ENCODE measurements at regions not wholly inside any gene's neighbourhood (a gene's known extent, or its start where the extent isn't known, plus 50 kb on each side); places are given as distances from the start of the nearest gene placed in this dataset.

GRCh38 chr13:105177265-105177900 lies 1358.1 kb downstream of the EFNB2 start:
- DNase-seq (no peak), ATAC-seq (no peak)
- H3K9me3 ChIP-seq (ENCODE audit: low read length) = no peaks in the 10 kb centered on the region
- H3K4me1 ChIP-seq (ENCODE audit: insufficient read depth, low read length) = no peaks in the 10 kb centered on the region
- POLR2A ChIA-PET (ENCODE audit: unreplicated experiment) = no interaction called here
- no peaks in the 10 kb centered on the region for H3K36me3 ChIP-seq (ENCODE audit: low read depth, low read length)
- TF ChIP-seq EZH2 (IDR thresholded peaks at IDR 0.05; ENCODE audit: low read length, unreplicated experiment) (no peak), EZH2phosphoT487 (IDR thresholded peaks at IDR 0.05; ENCODE audit: borderline replicate concordance, low read length) (no peak), CTCF (conservative IDR thresholded peaks at IDR 0.05; ENCODE audit: low read depth, low read length) (no peak)
- CTCF ChIA-PET = no interaction called here
- no peaks in the 10 kb centered on the region for H3K79me2 ChIP-seq (ENCODE audit: low read length)
- no TSS peak for BruUV-seq (replicated peaks)
- H3K4me2 ChIP-seq (ENCODE audit: low read length) = no peak overlapping the region
- no peaks in the 10 kb centered on the region for H3K27me3 ChIP-seq (ENCODE audit: low read length)
- intact Hi-C loops (cut with micrococcal nuclease) = no loop called here
- H2AFZ ChIP-seq (ENCODE audit: low read length) = no peak overlapping the region
- H4K20me1 ChIP-seq (ENCODE audit: low read length) = no peaks in the 10 kb centered on the region
- H3K9ac ChIP-seq (ENCODE audit: low read length) = no peak overlapping the region
- H3K27ac ChIP-seq (ENCODE audit: low read length) = no peak overlapping the region
- H3K9me2 ChIP-seq (replicated peaks; ENCODE audit: low read length) = no peaks in the 10 kb centered on the region
- no peak overlapping the region for H3K4me3 ChIP-seq (ENCODE audit: low read length)
- no peaks in the 10 kb centered on the region for H3F3A ChIP-seq (ENCODE audit: low read length, unreplicated experiment)

GRCh38 chr13:105170438-105170837 lies 1365.0 kb downstream of the EFNB2 start:
- intact Hi-C loops (cut with micrococcal nuclease) = no loop called here

More at GRCh38 chr13:105170438-105170837, 1365.0 kb downstream of the EFNB2 start:
- Histone ChIP-seq H3K9ac (ENCODE audit: low read length) (no peak overlapping the region), H2AFZ (ENCODE audit: low read length) (no peak overlapping the region), H4K20me1 (ENCODE audit: low read length) (no peaks in the 10 kb centered on the region), H3K27ac (ENCODE audit: low read length) (no peak overlapping the region), H3K4me2 (ENCODE audit: low read length) (no peak overlapping the region), H3K9me2 (replicated peaks; ENCODE audit: low read length) (no peaks in the 10 kb centered on the region), H3K27me3 (ENCODE audit: low read length) (no peaks in the 10 kb centered on the region), H3K36me3 (ENCODE audit: low read depth, low read length) (no peaks in the 10 kb centered on the region), H3F3A (ENCODE audit: low read length, unreplicated experiment) (no peaks in the 10 kb centered on the region), H3K79me2 (ENCODE audit: low read length) (no peaks in the 10 kb centered on the region), H3K4me1 (ENCODE audit: insufficient read depth, low read length) (no peaks in the 10 kb centered on the region), H3K9me3 (ENCODE audit: low read length) (no peaks in the 10 kb centered on the region), H3K4me3 (ENCODE audit: low read length) (no peak overlapping the region)
- ATAC-seq (no peak), DNase-seq (no peak)
- ChIA-PET CTCF (no interaction called here), POLR2A (ENCODE audit: unreplicated experiment) (no interaction called here)
- no TSS peak for BruUV-seq (replicated peaks)
- no peak for TF ChIP-seq CTCF (conservative IDR thresholded peaks at IDR 0.05; ENCODE audit: low read depth, low read length)
- TF ChIP-seq EZH2 (IDR thresholded peaks at IDR 0.05; ENCODE audit: low read length, unreplicated experiment) = no peak
- no peak for TF ChIP-seq EZH2phosphoT487 (IDR thresholded peaks at IDR 0.05; ENCODE audit: borderline replicate concordance, low read length)
